Prostate gland (tissue), 2 donors: ENCODE measurements at regions not wholly inside any gene's neighbourhood (a gene's known extent, or its start where the extent isn't known, plus 50 kb on each side); places are given as distances from the start of the nearest gene placed in this dataset.

ENCODE experiments used
- POLR2A ChIP-seq: fragments of 450-650 bp; IDR thresholded peaks from one replicate; pipeline ENCODE4 v1.6.1; 2016; ENCODE audit warnings: antibody characterized with exemption, mild to moderate bottlenecking
- POLR2AphosphoS5 ChIP-seq: sonication (generic); formaldehyde crosslinking; IDR thresholded peaks from one replicate; pipeline ENCODE4 v1.6.1; 2017; ENCODE audit warnings: antibody characterized with exemption
- TF ChIP-seq, protein P1 (sequence below), 4 experiments: fragments of 200-600 bp in 2 of 4; fragments of 450-650 bp in 2 of 4; sonication (generic) in 2 of 4; IDR thresholded peaks; 1 replicate in 3 of 4; 2 replicates in 1 of 4; pipeline ENCODE4 v1.5.1; 2016 to 2019; ENCODE audit warnings: antibody characterized with exemption in 4 of 4, mild to moderate bottlenecking in 2 of 4, moderate library complexity in 2 of 4

DNA sequence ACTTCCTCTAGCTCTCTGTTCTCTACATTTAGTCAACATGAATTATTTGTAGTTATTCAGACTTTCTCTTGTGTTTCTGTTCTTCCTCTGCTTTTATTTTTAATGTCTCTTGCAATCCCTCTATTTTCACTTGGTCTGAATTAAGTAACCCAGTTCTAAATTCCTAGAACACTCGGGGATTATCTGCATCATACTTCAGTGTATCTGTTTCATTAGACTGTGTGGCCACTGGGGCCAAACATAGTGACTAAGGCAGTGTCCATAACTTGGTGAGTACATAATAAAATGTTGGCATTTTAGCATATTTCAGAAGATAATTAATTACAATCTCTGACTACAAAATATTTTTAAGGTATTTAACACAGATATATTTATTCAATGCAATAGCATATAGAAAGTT, 1087.2 kb upstream of the B3GALT2 start:
- TF ChIP-seq, protein P1, sequence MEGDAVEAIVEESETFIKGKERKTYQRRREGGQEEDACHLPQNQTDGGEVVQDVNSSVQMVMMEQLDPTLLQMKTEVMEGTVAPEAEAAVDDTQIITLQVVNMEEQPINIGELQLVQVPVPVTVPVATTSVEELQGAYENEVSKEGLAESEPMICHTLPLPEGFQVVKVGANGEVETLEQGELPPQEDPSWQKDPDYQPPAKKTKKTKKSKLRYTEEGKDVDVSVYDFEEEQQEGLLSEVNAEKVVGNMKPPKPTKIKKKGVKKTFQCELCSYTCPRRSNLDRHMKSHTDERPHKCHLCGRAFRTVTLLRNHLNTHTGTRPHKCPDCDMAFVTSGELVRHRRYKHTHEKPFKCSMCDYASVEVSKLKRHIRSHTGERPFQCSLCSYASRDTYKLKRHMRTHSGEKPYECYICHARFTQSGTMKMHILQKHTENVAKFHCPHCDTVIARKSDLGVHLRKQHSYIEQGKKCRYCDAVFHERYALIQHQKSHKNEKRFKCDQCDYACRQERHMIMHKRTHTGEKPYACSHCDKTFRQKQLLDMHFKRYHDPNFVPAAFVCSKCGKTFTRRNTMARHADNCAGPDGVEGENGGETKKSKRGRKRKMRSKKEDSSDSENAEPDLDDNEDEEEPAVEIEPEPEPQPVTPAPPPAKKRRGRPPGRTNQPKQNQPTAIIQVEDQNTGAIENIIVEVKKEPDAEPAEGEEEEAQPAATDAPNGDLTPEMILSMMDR (IDR thresholded peaks at IDR 0.05): no peak
- no peak for TF ChIP-seq POLR2A
- TF ChIP-seq POLR2AphosphoS5: no peak
